Upper lobe of right lung (tissue), 1 donor: ENCODE measurements at regions not wholly inside any gene's neighbourhood (a gene's known extent, or its start where the extent isn't known, plus 50 kb on each side); places are given as distances from the start of the nearest gene placed in this dataset.

Source experiments
- ATAC-seq: fragments of 200-7000 bp; cut with Tn5 transposase; one replicate; pipeline ENCODE4 v1.9.1; 2020; ENCODE audit warnings: mild to moderate bottlenecking, moderate library complexity
- DNase-seq: peaks from one replicate; pipeline ENCODE4 v3.0.0-alpha.2; 2020
- H3K27ac ChIP-seq: fragments of 200-600 bp; one replicate; pipeline ENCODE4 v1.8.0; 2022
- H3K27me3 ChIP-seq: fragments of 200-600 bp; one replicate; pipeline ENCODE4 v1.8.0; 2022; ENCODE audit warnings: mild to moderate bottlenecking
- H3K36me3 ChIP-seq: fragments of 200-600 bp; one replicate; pipeline ENCODE4 v1.8.0; 2022
- H3K4me1 ChIP-seq: fragments of 200-600 bp; one replicate; pipeline ENCODE4 v1.8.0; 2022
- H3K4me3 ChIP-seq: fragments of 200-600 bp; one replicate; pipeline ENCODE4 v1.8.0; 2022; ENCODE audit warnings: mild to moderate bottlenecking
- H3K9me3 ChIP-seq: fragments of 200-600 bp; one replicate; pipeline ENCODE4 v1.8.0; 2022
- CTCF ChIP-seq: fragments of 200-600 bp; IDR thresholded peaks from one replicate; pipeline ENCODE4 v1.8.0; 2022; ENCODE audit warnings: antibody characterized with exemption
- intact Hi-C: fragments of 100-400 bp; cut with DNase I; formaldehyde crosslinking; loops from one replicate; pipeline ENCODE4 v1.11.0; 2022
- donor health status: DM: no; HTN: yes; CAD: no; lungs with severe emphysema.

GRCh38 chr13:37456041-37456440 is 142.5 kb downstream of the POSTN start:
- Histone ChIP-seq H3K36me3 (no peaks in the 10 kb centered on the region), H3K27me3 (no peaks in the 10 kb centered on the region), H3K4me3 (no peak overlapping the region), H3K4me1 (no peaks in the 10 kb centered on the region), H3K9me3 (no peaks in the 10 kb centered on the region), H3K27ac (no peak overlapping the region)
- intact Hi-C loops, result no loop called here
- no peak for DNase-seq
- no peak for ATAC-seq
- TF ChIP-seq CTCF, result no peak

GRCh38 chr13:37453246-37453645 is 145.3 kb downstream of the POSTN start:
- ATAC-seq, result no peak
- H3K9me3 ChIP-seq, result no peaks in the 10 kb centered on the region

GRCh38 chr13:37450276-37450675 is 148.3 kb downstream of the POSTN start:
- no peaks in the 10 kb centered on the region for H3K27me3 ChIP-seq
- TF ChIP-seq CTCF, result no peak
- intact Hi-C loops, result no loop called here
- no peak overlapping the region for H3K27ac ChIP-seq
- H3K36me3 ChIP-seq, result no peaks in the 10 kb centered on the region
- no peak for ATAC-seq
- no peaks in the 10 kb centered on the region for H3K9me3 ChIP-seq
- H3K4me1 ChIP-seq, result no peaks in the 10 kb centered on the region
- H3K4me3 ChIP-seq, result no peak overlapping the region
- DNase-seq, result no peak

More at GRCh38 chr13:37453246-37453645, 145.3 kb downstream of the POSTN start:
- H3K36me3 ChIP-seq, result no peaks in the 10 kb centered on the region
- H3K4me3 ChIP-seq, result no peak overlapping the region
- no peak for TF ChIP-seq CTCF
- intact Hi-C loops, result no loop called here
- DNase-seq, result no peak
- no peak overlapping the region for H3K27ac ChIP-seq
- no peaks in the 10 kb centered on the region for H3K4me1 ChIP-seq
- no peaks in the 10 kb centered on the region for H3K27me3 ChIP-seq

- H3K4me3 ChIP-seq, result no peak overlapping the region
- H3K36me3 ChIP-seq, result no peaks in the 10 kb centered on the region
- intact Hi-C loops, result no loop called here
- H3K27ac ChIP-seq, result no peak overlapping the region
- DNase-seq (no peak), ATAC-seq (no peak)
- H3K4me1 ChIP-seq, result no peaks in the 10 kb centered on the region
- H3K9me3 ChIP-seq, result no peaks in the 10 kb centered on the region
- H3K27me3 ChIP-seq, result no peaks in the 10 kb centered on the region
- no peak for TF ChIP-seq CTCF
These were observed 150.4 kb downstream of the POSTN start for GRCh38 chr13:37448153-37448552.

GRCh38 chr13:37446503-37446902 is 152.1 kb downstream of the POSTN start:
- Histone ChIP-seq H3K36me3 (no peaks in the 10 kb centered on the region), H3K9me3 (no peaks in the 10 kb centered on the region), H3K27me3 (no peaks in the 10 kb centered on the region), H3K27ac (no peak overlapping the region), H3K4me3 (no peak overlapping the region), H3K4me1 (no peaks in the 10 kb centered on the region)
- no peak for TF ChIP-seq CTCF
- intact Hi-C loops, result no loop called here
- no peak for ATAC-seq
- DNase-seq, result no peak

- no peak overlapping the region for H3K27ac ChIP-seq
- H3K4me1 ChIP-seq, result no peaks in the 10 kb centered on the region
- H3K9me3 ChIP-seq, result no peaks in the 10 kb centered on the region
- no peaks in the 10 kb centered on the region for H3K27me3 ChIP-seq
- ATAC-seq (no peak), DNase-seq (no peak)
- intact Hi-C loops, result no loop called here
- TF ChIP-seq CTCF, result no peak
- H3K4me3 ChIP-seq, result no peak overlapping the region
- no peaks in the 10 kb centered on the region for H3K36me3 ChIP-seq
These were observed 155.0 kb downstream of the POSTN start for GRCh38 chr13:37443538-37443937.
